ENCODE measurements at regions not wholly inside any gene's neighbourhood (a gene's known extent, or its start where the extent isn't known, plus 50 kb on each side); places are given as distances from the start of the nearest gene placed in this dataset.

GRCh38 chr3:6516694-6517093 lies 344.2 kb upstream of the GRM7 start:
- H3K36me3 ChIP-seq (ENCODE audit: control insufficient read depth, insufficient read depth, low read length), result no peaks in the 10 kb centered on the region
- H3K4me1 ChIP-seq (ENCODE audit: control insufficient read depth, insufficient read depth, low read length), result peaks cover 22% of the 10 kb centered on the region
- DNase-seq, result no peak
- TF ChIP-seq CTCF (conservative IDR thresholded peaks at IDR 0.05), result no peak
- peaks cover 8% of the 10 kb centered on the region for H3K9me3 Mint-ChIP-seq
- H3K4me3 ChIP-seq (ENCODE audit: low read length), result no peak overlapping the region
- H3K27me3 Mint-ChIP-seq (ENCODE audit: insufficient read depth), result no peaks in the 10 kb centered on the region
- H3K4me3 Mint-ChIP-seq, result no peak overlapping the region
- peaks cover 40% of the 10 kb centered on the region for H3K4me1 Mint-ChIP-seq
- no peak overlapping the region for H3K9ac ChIP-seq (ENCODE audit: extremely low read depth, low read length, poor library complexity, severe bottlenecking)
- peaks cover 15% of the 10 kb centered on the region for H3K27me3 ChIP-seq (ENCODE audit: control insufficient read depth, insufficient read depth, low read length, poor library complexity, severe bottlenecking)
- H3K27ac ChIP-seq (ENCODE audit: low read depth, low read length), result no peak overlapping the region
- WGBS, 2 experiments (ENCODE audit: insufficient coverage in 1 of 2, insufficient read length in 1 of 2), result 86 to 89% methylated on average over 1 to 2 of the region's 2 CpGs
- H3K9me3 ChIP-seq (ENCODE audit: control insufficient read depth, low read length), result no peaks in the 10 kb centered on the region
- H3K36me3 Mint-ChIP-seq (ENCODE audit: low read depth), result peaks cover 13% of the 10 kb centered on the region
- H3K27ac Mint-ChIP-seq, result no peak overlapping the region

GRCh38 chr3:6518709-6519345 lies 342.1 kb upstream of the GRM7 start:
- TF ChIP-seq CTCF (conservative IDR thresholded peaks at IDR 0.05), result no peak
- peaks cover 18% of the 10 kb centered on the region for H3K4me1 ChIP-seq (ENCODE audit: control insufficient read depth, insufficient read depth, low read length)
- H3K9ac ChIP-seq (ENCODE audit: extremely low read depth, low read length, poor library complexity, severe bottlenecking), result no peak overlapping the region
- Mint-ChIP-seq H3K9me3 (peaks cover 8% of the 10 kb centered on the region), H3K4me1 (peaks cover 40% of the 10 kb centered on the region), H3K27me3 (ENCODE audit: insufficient read depth) (no peaks in the 10 kb centered on the region), H3K27ac (no peak overlapping the region), H3K36me3 (ENCODE audit: low read depth) (peaks cover 13% of the 10 kb centered on the region), H3K4me3 (no peak overlapping the region)
- H3K36me3 ChIP-seq (ENCODE audit: control insufficient read depth, insufficient read depth, low read length), result no peaks in the 10 kb centered on the region
- no peak overlapping the region for H3K4me3 ChIP-seq (ENCODE audit: low read length)
- H3K27ac ChIP-seq (ENCODE audit: low read depth, low read length), result no peak overlapping the region
- peaks cover 15% of the 10 kb centered on the region for H3K27me3 ChIP-seq (ENCODE audit: control insufficient read depth, insufficient read depth, low read length, poor library complexity, severe bottlenecking)
- no peaks in the 10 kb centered on the region for H3K9me3 ChIP-seq (ENCODE audit: control insufficient read depth, low read length)
- no peak for DNase-seq
- WGBS, 2 experiments (ENCODE audit: insufficient coverage in 1 of 2, insufficient read length in 1 of 2), result 91 to 100% methylated on average over 4 to 6 of the region's 6 CpGs

GRCh38 chr3:6521369-6522113 lies 339.4 kb upstream of the GRM7 start:
- Mint-ChIP-seq H3K9me3 (peaks cover 7% of the 10 kb centered on the region), H3K36me3 (ENCODE audit: low read depth) (peaks cover 11% of the 10 kb centered on the region), H3K4me3 (no peak overlapping the region), H3K27ac (no peak overlapping the region), H3K27me3 (ENCODE audit: insufficient read depth) (no peaks in the 10 kb centered on the region), H3K4me1 (peaks cover 29% of the 10 kb centered on the region)
- 100% methylated on average over 1 to 2 of the region's 2 CpGs for whole genome bisulfite sequencing, 2 experiments (ENCODE audit: insufficient coverage in 1 of 2, insufficient read length in 1 of 2)
- no peak for DNase-seq
- Histone ChIP-seq H3K4me1 (ENCODE audit: control insufficient read depth, insufficient read depth, low read length) (peaks cover 11% of the 10 kb centered on the region), H3K9me3 (ENCODE audit: control insufficient read depth, low read length) (no peaks in the 10 kb centered on the region), H3K9ac (ENCODE audit: extremely low read depth, low read length, poor library complexity, severe bottlenecking) (no peak overlapping the region), H3K36me3 (ENCODE audit: control insufficient read depth, insufficient read depth, low read length) (no peaks in the 10 kb centered on the region), H3K4me3 (ENCODE audit: low read length) (no peak overlapping the region), H3K27ac (ENCODE audit: low read depth, low read length) (no peak overlapping the region), H3K27me3 (ENCODE audit: control insufficient read depth, insufficient read depth, low read length, poor library complexity, severe bottlenecking) (peaks cover 8% of the 10 kb centered on the region)
- TF ChIP-seq CTCF (conservative IDR thresholded peaks at IDR 0.05), result no peak

All from endodermal cell (in vitro differentiated cells).